ENCODE measurements at regions not wholly inside any gene's neighbourhood (a gene's known extent, or its start where the extent isn't known, plus 50 kb on each side); places are given as distances from the start of the nearest gene placed in this dataset.
A peak's percentile ranks its signal among the peaks of the same experiment; 100 is the strongest.

DNA sequence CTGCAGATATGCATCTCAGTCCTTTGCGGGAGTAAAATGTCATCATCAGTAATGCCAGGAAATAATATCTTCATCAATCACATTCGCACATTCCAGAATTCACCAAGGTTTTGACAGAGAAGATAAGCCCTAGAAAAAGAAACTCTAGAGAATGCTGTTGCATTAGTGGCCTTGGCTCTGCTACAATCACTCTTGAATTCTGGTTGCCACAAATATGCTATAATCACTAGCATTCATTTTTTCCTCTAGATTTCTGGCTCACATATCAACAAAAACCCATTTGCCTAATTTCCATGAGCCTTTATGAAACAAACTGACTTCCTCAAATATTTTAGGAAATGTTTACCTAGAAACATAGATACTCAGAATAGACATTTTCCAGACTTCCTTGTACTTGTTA is 653.4 kb downstream of the ANXA1 start:
- no peak for DNase-seq

DNA sequence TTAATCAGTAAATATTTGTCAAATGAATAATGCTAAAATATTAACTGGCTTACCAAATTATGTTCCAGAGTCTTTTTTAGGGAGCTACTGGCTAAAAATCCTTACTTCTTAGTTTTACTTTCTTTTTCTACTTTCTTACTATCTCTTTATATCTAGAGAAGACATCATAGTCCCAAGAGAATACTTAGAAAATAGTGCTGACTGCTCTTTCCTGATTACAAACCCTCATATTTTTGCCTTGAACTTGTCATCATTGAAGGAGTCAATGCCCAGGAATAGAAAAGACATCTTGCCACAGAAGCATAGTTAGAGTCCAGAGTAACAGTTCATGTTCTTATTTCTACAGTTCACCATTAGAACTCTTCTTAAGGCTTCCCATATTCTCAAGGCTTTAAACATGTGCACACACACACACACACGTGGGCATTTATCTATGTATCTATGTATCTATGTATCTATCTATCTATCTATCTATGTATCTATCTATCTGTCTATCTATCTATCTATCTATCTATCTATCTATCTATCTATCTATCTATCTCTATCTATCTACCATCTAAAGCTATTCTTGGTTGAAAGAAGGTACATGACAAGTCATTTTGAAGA is 654.3 kb downstream of the ANXA1 start:
- no peak for DNase-seq

DNA sequence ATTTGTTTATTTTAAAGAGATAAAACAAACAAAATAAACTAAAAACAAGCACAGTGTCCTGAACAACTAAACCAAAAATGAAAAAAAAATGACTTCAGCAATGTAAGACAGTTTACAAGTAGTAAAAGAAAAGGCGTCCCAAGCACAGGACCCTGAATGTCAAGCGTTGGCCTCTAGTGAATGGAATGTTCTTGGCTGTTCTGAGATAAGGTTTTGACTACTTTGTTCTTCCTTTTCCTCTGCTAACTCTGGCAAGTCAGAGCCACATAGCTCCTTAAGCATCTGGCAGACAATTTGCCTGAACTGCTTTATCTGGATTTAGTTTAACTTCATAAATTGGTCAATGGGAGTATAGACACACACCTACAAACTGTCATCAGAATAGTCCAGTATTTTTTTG is 655.2 kb downstream of the ANXA1 start:
- no peak for DNase-seq

DNA sequence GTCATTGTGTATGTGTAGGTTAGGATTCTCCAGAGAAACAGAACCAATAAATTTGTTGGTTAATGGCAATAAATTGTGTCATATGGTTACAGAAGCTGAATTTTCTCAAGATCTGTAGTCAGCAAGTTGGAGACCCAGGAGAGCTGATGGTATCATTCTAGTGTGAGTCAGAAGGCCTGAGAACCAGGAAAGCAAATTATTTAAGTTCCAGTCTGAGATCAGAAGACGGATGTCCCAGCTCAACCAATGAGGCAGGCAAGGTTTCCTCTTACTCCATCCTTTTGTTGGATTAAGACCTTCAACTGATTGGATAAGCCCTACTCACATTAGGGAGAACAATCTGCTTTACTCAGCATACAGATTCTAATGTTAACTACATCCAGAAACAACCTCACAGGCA is 656.3 kb downstream of the ANXA1 start:
- no peak for DNase-seq

DNA sequence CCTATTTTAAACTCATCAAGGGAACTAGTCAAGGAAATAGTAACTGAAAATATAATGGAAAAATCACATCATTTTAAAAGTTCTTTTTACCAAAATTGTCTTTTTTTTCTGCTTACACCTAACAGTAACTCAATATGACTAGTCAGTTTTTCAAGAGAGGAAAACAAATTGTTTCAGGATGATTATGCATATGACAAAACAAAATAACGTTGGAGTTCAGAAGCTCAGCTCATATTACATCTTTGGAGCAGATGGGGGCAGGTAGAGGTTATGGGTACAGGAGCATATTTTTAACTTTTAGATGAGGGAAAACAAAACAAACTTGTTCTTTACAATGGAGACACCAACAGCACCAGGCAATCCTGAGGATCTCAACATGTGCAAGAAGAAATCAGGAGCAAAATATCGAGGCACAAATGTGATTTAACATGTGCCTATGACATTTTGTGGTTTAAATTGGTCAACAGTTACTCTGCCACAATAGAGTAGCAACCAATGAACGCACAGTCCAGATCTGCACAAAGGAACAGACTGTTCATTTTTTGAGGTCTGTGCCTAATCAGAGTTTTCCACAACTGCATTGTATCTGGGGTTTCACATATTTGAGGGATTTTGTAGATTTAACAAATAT is 659.0 kb downstream of the ANXA1 start:
- DNase-seq: no peak

DNA sequence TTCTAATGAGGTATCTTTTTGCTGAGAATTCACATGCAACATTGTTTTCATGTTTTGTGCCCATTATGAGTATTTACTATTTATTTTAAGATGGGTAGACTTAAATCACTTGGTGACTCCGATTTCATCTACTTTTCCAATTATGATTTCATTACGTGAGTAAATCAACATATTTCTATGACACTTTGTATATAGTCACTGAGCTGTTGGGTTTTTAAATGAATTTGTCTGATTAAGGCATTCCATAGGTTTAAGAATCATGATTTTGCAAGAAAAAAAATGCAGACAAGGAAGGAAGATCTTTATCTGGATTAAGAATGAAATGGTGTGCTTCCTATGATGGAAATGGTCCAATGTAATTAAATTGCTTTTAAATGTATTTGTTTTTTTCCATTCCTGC is 661.9 kb downstream of the ANXA1 start:
- no peak for DNase-seq

DNA sequence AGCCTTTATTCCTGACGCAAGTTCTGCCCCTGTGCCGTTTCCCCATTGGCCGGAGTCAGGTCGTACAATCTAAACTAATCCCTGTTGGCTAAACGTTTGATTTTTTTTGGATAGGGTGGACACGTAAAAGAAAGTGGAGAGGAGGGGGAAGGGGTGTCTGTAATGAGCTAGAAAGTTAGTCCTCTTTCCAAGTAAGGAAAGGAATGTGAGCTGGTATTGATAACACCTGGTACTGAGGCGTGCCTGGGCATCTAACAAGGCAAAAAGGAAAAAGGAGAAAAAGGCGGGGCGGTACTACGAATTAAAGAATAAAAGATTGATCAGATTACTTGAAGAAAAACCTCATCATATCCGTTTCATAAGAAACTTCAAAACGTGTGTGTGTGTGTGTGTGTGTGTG is 665.2 kb downstream of the ANXA1 start:
- DNase-seq: no peak

DNA sequence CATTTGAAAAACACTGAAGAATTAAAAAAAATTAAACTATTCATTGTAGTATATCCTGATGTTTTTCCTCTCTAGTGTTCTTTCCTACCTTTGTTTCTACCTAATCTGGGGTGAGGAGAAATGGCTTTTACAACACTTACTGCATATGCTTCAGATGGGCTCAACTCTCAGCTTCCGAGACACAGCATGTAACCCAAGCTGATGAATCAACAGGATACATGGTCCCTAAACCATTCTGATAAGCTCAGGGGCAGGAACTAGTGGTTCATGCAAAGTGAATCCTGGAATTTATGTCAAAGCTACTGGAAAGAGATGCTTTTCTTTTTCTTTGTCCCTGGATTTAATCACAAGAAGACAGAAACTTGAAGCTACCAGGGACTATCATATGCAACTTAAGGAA is 672.5 kb upstream of the RORB start:
- DNase-seq: no peak

DNA sequence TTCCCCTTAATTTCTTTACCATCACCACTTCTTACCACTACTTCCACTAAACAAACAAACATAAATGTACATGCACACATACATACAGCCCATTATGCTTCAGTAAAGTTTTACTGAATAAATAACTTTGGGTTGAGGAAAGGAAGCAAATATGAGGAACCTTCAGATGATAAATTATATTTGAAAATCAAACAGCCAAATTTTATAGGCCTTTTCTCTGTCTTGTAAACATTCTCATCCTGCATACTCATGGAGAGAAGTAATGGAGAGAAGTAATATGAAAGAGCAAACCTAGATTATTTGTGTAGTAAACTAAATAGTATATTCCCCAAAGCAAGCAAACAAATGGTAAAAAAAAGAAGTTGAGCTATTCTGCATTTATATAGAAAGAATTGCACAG is 658.3 kb upstream of the RORB start:
- no peak for DNase-seq

DNA sequence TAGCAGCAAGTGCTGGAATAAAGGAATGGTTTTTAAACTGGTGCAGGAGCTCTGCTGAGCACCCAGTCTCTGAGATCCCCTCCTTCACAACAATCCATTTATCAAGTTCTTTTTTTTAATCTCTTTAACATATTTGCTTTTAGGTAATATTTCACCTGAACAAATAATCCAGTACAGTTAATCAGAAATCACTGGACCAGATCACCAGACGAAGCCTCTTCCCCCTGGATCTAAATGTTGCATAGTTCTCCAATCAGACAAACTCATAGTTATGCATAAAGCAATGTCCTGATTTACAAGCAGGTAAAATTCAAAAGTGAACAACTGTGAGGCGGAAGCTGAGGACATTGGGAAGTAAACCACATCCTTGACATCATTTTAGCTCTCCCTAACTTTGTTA is 657.7 kb upstream of the RORB start:
- DNase-seq: no peak

DNA sequence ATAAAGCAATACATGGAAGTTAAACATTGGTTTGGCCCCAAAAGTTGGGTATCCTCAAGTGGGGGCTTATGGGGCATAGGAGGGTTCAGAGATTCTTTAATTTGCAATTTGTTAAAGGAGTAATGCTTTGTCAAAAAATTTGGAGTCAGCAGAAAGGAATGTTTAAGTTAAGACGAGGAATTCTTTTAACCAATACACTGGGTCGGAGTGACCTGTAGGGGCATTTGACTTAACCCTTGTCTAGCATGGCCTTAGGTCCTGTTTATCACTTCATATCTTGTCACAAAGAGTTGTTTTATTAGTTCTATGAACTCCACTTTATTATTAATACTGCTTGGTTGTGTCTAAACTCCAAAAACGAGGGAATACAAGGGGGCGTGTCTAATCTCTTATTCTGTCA is 656.1 kb upstream of the RORB start:
- DNase-seq: no peak

DNA sequence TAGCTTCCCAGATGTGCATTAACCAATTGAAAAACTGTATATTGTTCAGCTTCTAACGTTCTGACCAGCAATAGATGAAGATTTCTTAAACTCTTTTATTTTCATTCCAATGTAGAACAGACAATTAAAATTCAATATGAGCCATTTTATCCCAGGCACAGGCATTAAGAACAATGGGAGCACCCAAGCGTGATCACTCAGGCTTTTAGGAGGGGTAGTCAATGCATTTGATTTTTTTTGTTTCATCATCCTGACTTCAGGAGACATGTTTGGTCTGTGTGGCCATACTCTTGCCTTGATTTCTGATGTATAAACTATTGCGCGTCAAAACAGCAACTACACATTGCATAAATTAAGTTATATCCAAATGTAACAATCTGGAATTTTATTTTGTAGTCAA is 653.0 kb upstream of the RORB start:
- DNase-seq: no peak

DNA sequence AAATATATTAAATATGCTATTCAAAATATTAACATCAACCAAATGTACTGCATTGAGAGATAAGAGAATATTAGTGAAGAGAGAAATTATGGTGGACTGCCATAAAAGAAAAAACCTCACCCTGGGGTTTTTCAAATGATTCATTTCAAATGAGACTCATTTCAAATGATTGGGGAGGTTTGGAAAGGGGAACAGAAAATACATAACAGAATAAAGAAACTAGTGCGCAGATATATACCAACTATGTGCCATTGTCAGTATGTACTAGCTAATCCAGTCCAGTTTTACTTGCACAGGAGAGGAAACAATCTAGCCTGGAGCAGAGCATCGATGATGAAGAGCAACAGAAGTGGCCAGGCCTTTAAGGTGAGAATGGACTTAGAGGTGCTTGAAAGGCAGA is 651.6 kb upstream of the RORB start:
- no peak for DNase-seq

DNA sequence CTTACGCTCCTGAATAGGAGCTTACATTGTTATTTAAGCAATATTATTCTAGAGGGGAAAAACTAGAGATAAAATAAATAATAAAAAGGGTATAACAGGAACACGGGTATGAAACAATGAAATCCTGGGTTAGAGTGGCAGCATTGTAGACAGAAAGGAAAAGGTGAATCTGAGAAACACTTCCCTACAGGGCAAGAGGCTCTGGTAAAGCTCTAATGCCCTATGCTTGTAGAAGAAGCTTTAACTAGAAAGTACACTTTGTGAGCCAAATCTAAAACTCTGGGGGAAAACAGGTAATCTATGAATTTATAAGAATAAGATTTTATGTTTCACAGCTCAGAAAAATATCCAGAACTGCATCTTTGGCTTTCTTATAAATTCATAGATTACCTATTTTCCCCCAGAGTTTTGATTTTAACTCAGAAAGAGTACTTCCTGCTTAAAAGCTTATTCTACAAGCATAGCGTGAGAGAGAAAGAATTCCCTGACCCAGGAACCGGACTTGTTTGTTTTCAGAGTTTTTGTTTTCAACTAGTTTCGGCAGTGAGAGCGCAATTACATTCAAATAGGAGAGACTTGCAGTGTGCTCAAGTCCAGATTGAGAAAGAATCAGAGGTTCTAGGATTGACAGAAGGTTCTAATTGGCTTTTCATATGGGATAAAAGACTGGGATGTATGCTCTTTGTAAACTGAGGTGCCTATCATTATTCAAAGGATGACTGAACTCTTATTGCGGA is 651.0 kb upstream of the RORB start:
- DNase-seq: no peak

DNA sequence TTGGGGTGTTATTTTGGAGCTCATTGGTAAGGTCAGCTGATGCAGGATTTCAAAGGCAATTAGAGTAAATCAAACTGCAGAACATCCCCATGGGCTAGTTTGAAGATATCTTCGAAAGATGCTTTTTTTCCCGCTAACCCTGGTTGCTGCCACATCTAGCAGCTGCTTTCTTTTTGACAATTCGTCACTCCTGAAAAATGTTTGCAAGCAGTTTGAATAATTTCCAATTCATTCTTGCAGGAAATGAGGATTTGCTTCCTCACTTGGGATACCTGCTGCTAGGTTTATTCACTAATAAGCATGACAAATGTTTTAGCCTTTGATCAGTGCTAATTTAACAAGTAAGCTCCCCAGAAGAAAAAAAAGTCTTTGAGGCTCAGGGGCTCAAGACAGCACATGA is 649.6 kb upstream of the RORB start:
- DNase-seq: no peak

DNA sequence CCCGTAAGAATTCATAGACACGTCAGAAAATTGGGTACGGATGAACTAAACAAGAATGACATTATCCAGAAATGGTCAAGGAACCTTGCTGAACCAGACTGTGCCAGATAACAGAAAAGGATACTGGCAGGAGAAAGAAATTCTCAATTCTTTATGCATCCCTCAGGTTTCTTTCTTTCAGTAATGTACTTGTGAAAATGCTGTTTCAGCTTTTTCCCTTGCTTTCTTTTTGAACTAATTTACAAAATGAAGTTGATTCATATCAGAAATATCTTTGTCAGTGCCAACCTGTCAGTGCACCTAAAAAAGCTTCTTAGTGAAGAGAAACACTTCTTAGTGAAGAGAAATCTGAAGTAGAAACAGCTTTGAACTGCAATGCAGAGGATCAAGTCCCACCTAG is 643.6 kb upstream of the RORB start:
- DNase-seq: no peak

DNA sequence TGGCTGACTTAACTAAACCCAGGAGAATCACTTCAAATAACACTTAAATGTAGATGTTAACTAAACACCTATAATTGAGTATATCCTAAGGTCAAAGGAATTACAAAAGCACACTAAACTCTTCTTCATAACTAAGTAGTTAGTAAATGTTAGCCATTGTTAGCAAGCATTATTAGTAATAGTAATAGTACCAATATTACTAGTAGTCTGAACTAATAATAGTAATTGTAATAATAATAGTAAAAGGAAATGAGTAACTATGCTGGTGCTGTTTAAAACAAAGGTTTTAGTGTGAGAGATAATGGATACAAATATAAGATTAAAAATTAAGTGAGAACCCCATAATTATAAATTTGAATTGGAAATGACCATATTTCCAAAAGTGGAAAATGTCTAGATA is 641.9 kb upstream of the RORB start:
- DNase-seq: no peak

DNA sequence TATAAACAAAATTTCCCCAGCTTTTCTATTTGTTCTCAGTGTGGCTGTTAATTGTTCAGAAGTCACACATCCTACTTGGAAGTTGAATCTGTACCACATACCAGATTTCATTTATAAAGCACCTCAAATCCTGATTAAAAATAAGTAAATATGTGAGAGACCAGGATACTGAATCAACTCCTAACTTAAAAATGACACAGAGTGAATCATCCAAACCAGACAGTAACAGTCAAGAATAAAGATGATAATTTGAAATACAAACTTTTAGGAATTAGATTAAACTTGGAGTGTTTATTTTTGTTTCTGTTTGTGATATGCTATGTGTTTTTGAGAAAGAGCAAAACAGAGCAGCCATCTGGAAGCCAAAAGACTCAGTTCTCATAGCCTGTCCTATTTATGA is 633.2 kb upstream of the RORB start:
- no peak for DNase-seq

DNA sequence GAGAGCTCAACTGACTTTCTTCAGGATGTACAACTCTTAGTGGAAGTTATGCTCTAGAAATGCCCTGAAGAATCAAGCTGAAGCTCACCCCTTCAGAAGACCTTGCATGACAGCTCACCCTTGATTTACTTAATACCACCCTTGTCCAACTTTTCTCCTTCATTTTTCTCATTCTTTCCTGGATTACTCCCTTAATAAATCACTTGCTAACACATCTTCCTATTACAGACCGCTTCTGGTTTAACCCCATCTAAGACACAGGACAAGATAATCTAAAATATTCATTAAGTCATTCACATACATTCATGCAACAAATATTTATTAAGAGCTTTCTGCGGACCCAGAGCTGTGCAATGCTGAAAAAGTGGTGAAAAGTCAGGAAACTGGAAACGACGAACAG is 630.7 kb upstream of the RORB start:
- no peak for DNase-seq

DNA sequence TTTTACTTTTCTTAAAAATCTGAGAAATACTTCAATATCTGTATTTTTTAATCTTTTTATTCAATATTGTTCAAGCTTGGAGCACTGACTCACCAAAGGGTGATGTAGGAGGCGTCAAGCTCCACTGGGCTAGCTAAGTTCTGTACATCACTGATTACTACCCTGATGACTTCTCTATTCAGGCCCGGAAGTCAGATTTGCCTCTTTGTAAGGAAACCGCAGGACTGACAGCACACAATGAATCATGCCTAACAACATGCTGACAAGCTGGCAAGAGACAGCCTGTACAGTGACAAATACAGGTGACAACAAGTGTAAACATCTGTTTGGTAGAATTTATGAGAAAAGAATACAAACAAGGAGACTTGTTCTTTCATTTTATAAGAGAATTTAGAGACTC is 627.9 kb upstream of the RORB start:
- peak; percentile 4 for DNase-seq

DNA sequence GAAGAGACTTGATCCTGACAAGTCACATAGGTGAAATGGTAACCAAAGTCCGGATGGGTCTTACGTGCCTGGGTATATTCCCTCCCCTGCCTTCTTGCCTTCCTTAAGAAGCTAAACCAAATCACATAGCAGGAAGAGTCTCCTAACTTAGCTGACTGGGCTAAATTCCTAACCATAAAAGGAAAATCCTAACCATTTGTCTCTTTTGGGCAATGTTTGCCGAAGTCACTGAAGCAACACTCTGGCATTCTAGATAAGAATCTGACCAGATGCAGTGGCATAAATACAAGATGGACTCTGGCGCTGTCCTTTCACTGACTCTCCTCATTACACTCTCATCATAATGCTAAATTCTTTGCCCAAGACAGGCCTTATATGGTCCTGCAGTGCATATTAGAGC is 625.5 kb upstream of the RORB start:
- DNase-seq: no peak

DNA sequence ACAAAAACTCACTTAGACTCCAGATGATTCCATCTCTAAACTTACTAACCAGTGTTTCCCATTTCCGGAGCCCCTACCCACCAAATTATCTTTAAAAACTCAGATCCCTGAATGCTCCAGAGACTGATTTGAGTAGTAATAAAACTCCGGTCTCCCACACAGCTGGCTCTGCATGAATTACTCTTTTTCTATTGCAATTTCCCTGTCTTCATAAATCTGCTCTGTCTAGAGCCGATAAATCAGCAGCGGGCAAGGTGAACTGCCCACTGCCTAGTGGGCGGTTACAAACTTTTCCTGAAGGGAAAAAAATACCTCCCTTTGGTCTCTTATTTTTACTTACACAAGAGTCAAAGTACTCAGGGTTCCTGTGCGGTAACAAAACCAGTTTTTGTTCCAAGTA is 624.4 kb upstream of the RORB start:
- DNase-seq: no peak

DNA sequence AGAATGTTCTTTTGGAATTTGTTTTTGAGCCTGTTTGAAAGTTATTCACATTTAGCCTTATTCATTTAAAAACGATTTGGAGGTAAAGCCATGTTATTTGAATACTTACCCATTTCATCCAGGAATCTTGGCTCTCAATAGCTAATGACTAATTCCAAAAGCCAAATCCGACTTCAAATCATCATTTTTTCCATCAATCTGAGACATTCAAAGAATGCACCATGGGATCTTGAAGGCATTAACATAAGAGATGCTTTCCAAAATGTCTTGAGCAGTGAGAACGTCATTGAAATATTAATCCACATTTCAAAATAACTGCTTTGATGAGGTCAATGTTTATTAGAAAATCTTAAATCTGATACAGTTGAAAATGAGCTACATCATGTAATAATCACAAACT is 617.0 kb upstream of the RORB start:
- no peak for DNase-seq

DNA sequence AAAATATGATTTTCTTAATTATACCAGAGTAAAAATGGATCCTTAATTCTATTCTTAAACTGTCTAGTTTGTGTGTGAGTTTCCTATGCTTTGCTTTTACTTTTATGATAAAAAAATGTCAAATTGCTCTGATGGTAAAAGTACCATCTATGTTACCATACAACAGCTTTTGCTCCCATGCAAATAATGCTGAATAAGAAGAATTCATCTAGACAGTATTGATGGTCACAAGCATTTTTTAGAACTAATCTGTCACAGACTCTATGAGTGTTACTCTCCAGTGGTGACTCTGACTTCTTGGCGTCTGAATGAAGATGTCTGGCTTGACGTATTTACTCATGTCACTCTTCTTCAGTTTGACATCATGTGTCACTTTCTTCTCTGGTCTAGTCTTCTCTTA is 608.1 kb upstream of the RORB start:
- DNase-seq: no peak
